ENCODE measurements at regions not wholly inside any gene's neighbourhood (a gene's known extent, or its start where the extent isn't known, plus 50 kb on each side); places are given as distances from the start of the nearest gene placed in this dataset.

DNA sequence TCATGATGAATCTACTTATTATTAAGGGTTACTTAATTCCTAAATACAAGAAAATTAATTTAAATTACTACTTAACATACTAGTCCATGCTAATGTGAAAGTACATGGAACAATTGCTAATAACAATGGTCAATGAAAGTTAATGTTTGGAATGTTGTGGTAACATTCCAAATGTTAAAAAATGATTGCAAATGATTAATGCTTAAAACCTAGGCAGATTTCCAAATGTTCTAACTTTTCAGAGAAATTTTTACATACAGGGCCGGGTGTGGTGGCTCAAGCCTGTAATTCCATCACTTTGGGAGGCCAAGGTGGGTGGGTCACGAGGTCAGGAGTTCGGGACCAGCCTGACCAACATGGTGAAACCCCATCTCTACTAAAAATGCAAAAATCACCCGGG is 1851.3 kb upstream of the PCDH7 start:
- Histone ChIP-seq H3K36me3 (ENCODE audit: control insufficient read depth in 2 of 2, insufficient read depth in 2 of 2, low read length in 1 of 2) (no peaks in the 10 kb centered on the region), H3K4me2 (ENCODE audit: control insufficient read depth, insufficient read depth) (no peak overlapping the region), H3K9me3 (replicated peaks; ENCODE audit: control insufficient read depth, insufficient read depth, low read length) (no peaks in the 10 kb centered on the region), H3K27ac (ENCODE audit: control insufficient read depth, insufficient read depth) (no peak overlapping the region), H4K20me1 (ENCODE audit: control insufficient read depth, insufficient read depth) (no peaks in the 10 kb centered on the region), H3K4me1 (ENCODE audit: control insufficient read depth, insufficient read depth, low read length) (no peaks in the 10 kb centered on the region), H3K9ac (ENCODE audit: control insufficient read depth, insufficient read depth, low read length) (no peak overlapping the region), H3K27me3 (replicated peaks in 1 of 2; ENCODE audit: control insufficient read depth in 2 of 2, insufficient read depth in 2 of 2, low read length in 1 of 2) (no peaks in the 10 kb centered on the region), H3K4me3 (no peak overlapping the region), H3K79me2 (ENCODE audit: control insufficient read depth, insufficient read depth, low read length) (no peaks in the 10 kb centered on the region), H2AFZ (ENCODE audit: control insufficient read depth, low read depth, low read length) (no peak overlapping the region)
- in situ Hi-C loops (cut with MboI), result no loop called here
- BruUV-seq (replicated peaks), result no TSS peak
- POLR2A ChIA-PET, result no interaction called here
- no peak for FAIRE-seq
- intact Hi-C loops (cut with micrococcal nuclease; ENCODE audit: unreplicated experiment), result no loop called here
- SMC1A ChIA-PET (ENCODE audit: uncharacterized antibody, unreplicated experiment), result no interaction called here
- ATAC-seq, result no peak
- WGBS (ENCODE audit: insufficient coverage, insufficient replicate concordance, low lambda C conversion rate, missing lambda C conversion rate), result 20% methylated on average over 4 of the region's 4 CpGs
- RAD21 ChIA-PET (ENCODE audit: unreplicated experiment), result no interaction called here
- CTCF ChIA-PET, result no interaction called here
- DNase-seq (ENCODE audit: low read depth, low spot score), result no peak
- TF ChIP-seq ZNF24 (IDR thresholded peaks at IDR 0.05), result no peak
- no peak for TF ChIP-seq CHD4 (IDR thresholded peaks at IDR 0.05)
- TF ChIP-seq, protein P1, sequence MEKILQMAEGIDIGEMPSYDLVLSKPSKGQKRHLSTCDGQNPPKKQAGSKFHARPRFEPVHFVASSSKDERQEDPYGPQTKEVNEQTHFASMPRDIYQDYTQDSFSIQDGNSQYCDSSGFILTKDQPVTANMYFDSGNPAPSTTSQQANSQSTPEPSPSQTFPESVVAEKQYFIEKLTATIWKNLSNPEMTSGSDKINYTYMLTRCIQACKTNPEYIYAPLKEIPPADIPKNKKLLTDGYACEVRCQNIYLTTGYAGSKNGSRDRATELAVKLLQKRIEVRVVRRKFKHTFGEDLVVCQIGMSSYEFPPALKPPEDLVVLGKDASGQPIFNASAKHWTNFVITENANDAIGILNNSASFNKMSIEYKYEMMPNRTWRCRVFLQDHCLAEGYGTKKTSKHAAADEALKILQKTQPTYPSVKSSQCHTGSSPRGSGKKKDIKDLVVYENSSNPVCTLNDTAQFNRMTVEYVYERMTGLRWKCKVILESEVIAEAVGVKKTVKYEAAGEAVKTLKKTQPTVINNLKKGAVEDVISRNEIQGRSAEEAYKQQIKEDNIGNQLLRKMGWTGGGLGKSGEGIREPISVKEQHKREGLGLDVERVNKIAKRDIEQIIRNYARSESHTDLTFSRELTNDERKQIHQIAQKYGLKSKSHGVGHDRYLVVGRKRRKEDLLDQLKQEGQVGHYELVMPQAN (conservative IDR thresholded peaks at IDR 0.05), result no peak
- TF ChIP-seq STAT1 (conservative IDR thresholded peaks at IDR 0.05), result no peak
- no peak for TF ChIP-seq CREM (IDR thresholded peaks at IDR 0.05; ENCODE audit: low read depth)
- TF ChIP-seq MYC (IDR thresholded peaks at IDR 0.05; ENCODE audit: insufficient read depth, insufficient read length, insufficient replicate concordance, low read length, severe bottlenecking), result no peak
- no peak for TF ChIP-seq PKNOX1 (IDR thresholded peaks at IDR 0.05)
- TF ChIP-seq, protein P2, sequence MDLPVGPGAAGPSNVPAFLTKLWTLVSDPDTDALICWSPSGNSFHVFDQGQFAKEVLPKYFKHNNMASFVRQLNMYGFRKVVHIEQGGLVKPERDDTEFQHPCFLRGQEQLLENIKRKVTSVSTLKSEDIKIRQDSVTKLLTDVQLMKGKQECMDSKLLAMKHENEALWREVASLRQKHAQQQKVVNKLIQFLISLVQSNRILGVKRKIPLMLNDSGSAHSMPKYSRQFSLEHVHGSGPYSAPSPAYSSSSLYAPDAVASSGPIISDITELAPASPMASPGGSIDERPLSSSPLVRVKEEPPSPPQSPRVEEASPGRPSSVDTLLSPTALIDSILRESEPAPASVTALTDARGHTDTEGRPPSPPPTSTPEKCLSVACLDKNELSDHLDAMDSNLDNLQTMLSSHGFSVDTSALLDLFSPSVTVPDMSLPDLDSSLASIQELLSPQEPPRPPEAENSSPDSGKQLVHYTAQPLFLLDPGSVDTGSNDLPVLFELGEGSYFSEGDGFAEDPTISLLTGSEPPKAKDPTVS (IDR thresholded peaks at IDR 0.05; ENCODE audit: low read depth, low read length), result no peak
- TF ChIP-seq, protein P3, sequence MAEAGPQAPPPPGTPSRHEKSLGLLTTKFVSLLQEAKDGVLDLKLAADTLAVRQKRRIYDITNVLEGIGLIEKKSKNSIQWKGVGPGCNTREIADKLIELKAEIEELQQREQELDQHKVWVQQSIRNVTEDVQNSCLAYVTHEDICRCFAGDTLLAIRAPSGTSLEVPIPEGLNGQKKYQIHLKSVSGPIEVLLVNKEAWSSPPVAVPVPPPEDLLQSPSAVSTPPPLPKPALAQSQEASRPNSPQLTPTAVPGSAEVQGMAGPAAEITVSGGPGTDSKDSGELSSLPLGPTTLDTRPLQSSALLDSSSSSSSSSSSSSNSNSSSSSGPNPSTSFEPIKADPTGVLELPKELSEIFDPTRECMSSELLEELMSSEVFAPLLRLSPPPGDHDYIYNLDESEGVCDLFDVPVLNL (IDR thresholded peaks at IDR 0.05; ENCODE audit: low read depth, low read length), result no peak
- TF ChIP-seq MTA2 (IDR thresholded peaks at IDR 0.05; ENCODE audit: low read depth), result no peak
- no peak for TF ChIP-seq SMAD5 (IDR thresholded peaks at IDR 0.05; ENCODE audit: low read depth)
- no peak for TF ChIP-seq LARP7 (IDR thresholded peaks at IDR 0.05)

Measured in GM12878 (cell line).